ENCODE measurements at regions not wholly inside any gene's neighbourhood (a gene's known extent, or its start where the extent isn't known, plus 50 kb on each side); places are given as distances from the start of the nearest gene placed in this dataset.
"Not testable (repeated sequence)": the region's sequence is repeated elsewhere in the genome, so short reads cannot be mapped to it uniquely, and the experiment has no call there.

DNA sequence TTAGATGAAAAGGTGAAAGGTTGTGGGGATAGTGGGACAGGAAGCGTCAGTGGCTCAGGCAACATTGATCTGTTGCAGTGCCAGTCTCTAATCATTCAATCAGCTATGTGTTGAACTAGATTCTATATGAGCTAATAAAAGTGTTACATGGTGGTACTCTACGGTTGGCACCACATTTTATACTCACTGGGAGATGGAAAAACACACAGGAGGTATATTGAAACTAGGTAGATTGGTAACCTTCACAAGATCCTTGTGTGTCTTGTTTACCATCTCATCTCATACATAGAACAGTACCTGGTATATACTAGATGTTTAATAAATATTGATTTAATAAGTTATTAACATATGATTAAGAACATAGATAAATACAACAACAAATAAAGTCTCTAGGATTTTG is 152.7 kb downstream of the NAA11 start:
- DNase-seq (ENCODE audit: low spot score, unreplicated experiment): no peak
- H3K4me3 Mint-ChIP-seq (ENCODE audit: low read depth): no peak overlapping the region
- peaks cover 9% of the 10 kb centered on the region for H3K9me3 Mint-ChIP-seq (ENCODE audit: low read depth)
- H3K36me3 Mint-ChIP-seq (ENCODE audit: insufficient read depth): no peaks in the 10 kb centered on the region
- H3K4me1 Mint-ChIP-seq (ENCODE audit: low read depth): no peaks in the 10 kb centered on the region
- no peaks in the 10 kb centered on the region for H3K27me3 Mint-ChIP-seq
- TF ChIP-seq, protein P1, sequence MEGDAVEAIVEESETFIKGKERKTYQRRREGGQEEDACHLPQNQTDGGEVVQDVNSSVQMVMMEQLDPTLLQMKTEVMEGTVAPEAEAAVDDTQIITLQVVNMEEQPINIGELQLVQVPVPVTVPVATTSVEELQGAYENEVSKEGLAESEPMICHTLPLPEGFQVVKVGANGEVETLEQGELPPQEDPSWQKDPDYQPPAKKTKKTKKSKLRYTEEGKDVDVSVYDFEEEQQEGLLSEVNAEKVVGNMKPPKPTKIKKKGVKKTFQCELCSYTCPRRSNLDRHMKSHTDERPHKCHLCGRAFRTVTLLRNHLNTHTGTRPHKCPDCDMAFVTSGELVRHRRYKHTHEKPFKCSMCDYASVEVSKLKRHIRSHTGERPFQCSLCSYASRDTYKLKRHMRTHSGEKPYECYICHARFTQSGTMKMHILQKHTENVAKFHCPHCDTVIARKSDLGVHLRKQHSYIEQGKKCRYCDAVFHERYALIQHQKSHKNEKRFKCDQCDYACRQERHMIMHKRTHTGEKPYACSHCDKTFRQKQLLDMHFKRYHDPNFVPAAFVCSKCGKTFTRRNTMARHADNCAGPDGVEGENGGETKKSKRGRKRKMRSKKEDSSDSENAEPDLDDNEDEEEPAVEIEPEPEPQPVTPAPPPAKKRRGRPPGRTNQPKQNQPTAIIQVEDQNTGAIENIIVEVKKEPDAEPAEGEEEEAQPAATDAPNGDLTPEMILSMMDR (IDR thresholded peaks at IDR 0.05; ENCODE audit: unreplicated experiment): no peak
- no peak overlapping the region for H3K27ac Mint-ChIP-seq

DNA sequence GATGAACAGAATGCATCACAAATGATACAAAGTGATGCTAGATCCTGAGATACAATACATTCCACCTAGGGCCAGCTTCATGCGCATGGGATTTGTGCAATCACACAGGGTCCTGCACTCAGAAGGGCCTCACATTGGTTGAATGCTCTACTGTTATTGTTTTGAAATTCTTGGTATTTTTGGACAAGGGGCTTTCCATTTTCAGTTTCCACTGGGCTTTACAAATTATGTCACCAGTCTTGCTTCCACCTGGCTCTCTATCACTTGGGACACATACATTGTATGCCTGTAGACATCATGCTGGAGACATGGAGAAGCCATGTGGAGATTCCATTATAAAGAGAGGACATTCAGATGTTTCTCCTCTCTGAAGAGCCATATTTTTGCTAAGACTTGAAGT is 155.8 kb downstream of the NAA11 start:
- H3K27ac Mint-ChIP-seq: no peak overlapping the region
- peaks cover 9% of the 10 kb centered on the region for H3K9me3 Mint-ChIP-seq (ENCODE audit: low read depth)
- H3K4me1 Mint-ChIP-seq (ENCODE audit: low read depth): no peaks in the 10 kb centered on the region
- TF ChIP-seq, protein P1 (IDR thresholded peaks at IDR 0.05; ENCODE audit: unreplicated experiment): no peak
- no peak for DNase-seq (ENCODE audit: low spot score, unreplicated experiment)
- H3K36me3 Mint-ChIP-seq (ENCODE audit: insufficient read depth): no peaks in the 10 kb centered on the region
- H3K27me3 Mint-ChIP-seq: no peaks in the 10 kb centered on the region
- H3K4me3 Mint-ChIP-seq (ENCODE audit: low read depth): no peak overlapping the region

DNA sequence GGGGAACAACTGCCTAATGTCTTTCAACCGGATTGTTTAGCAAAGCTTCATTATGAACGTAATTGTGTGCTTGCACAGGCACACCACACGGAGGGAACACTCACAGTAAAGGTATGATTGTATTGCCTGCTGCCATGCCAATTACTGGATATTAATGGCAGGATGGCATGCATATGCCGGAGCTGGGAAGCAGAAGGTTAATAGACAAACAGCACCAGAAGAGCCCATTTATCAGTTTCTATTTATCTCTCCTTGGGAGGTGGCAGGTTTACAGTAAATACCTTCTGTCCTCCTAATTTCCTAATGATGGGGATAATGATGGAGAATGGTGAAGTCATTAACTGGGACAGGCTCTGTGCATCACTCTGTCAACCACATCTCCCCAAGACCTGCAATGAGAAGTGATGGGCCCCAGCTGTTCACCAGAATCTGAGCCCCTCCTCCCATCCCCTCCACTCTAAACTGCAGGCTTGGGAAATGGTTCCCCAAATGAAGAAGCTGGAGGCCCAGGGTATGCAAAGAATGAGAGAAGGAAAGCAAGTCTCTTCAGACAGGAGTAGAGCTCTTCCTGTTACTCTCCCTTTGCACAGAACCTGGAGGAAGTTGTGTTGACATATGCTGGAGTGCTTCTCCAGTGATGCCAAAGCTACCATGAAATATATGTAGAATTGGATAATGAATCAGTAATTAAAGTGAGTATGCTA is 160.8 kb downstream of the NAA11 start:
- TF ChIP-seq, protein P1 (IDR thresholded peaks at IDR 0.05; ENCODE audit: unreplicated experiment): no peak
- Mint-ChIP-seq H3K4me3 (ENCODE audit: low read depth) (no peak overlapping the region), H3K4me1 (ENCODE audit: low read depth) (no peaks in the 10 kb centered on the region), H3K9me3 (ENCODE audit: low read depth) (peaks cover 9% of the 10 kb centered on the region), H3K27me3 (no peaks in the 10 kb centered on the region), H3K36me3 (ENCODE audit: insufficient read depth) (no peaks in the 10 kb centered on the region), H3K27ac (no peak overlapping the region)
- DNase-seq (ENCODE audit: low spot score, unreplicated experiment): no peak

DNA sequence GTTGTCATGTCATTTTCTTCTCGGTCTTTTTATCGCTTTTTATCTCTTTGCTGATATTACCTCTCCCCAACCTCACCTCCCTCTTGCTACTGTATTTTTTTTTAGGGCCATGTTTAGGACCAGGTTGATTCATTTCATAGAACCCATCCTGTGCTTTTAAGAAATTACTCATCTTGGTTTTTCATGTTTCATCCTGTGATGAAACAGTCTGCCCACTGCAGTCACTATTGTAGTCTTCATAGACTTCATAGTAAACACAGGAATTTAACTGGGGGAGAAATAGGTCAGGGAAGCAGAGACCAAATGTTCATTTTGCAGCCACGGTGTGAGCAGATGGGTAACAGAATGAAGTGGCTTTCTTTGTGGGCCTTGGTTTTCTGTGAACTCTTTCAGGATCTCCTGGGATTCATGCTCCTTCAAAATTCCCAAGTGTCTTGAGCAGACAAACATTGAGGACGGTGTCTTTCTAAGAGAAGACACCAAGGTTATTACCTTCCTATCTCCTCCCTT is 161.8 kb downstream of the NAA11 start:
- no peaks in the 10 kb centered on the region for H3K27me3 Mint-ChIP-seq
- DNase-seq (ENCODE audit: low spot score, unreplicated experiment): no peak
- no peaks in the 10 kb centered on the region for H3K36me3 Mint-ChIP-seq (ENCODE audit: insufficient read depth)
- H3K27ac Mint-ChIP-seq: no peak overlapping the region
- peaks cover 6% of the 10 kb centered on the region for H3K9me3 Mint-ChIP-seq (ENCODE audit: low read depth)
- TF ChIP-seq, protein P1 (IDR thresholded peaks at IDR 0.05; ENCODE audit: unreplicated experiment): no peak
- no peaks in the 10 kb centered on the region for H3K4me1 Mint-ChIP-seq (ENCODE audit: low read depth)
- no peak overlapping the region for H3K4me3 Mint-ChIP-seq (ENCODE audit: low read depth)

DNA sequence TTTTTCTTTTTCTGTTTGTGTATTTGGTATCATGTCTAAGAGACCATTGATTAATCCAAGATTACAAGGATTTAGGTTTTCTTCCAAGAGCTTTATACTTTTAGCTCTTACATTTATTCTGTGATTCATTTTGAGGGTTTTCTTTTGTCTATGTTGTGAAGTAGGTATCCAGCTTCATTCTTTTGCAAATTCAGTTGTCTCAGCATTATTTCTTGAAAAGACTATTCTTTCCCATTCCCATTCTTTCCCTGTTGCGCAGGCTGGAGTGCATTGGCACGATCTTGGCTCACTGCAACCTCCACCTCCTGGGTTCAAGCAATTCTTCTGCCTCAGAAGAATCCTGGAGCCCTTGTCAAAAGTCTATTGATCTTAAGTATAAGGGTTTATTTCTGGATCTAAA is 164.9 kb downstream of the NAA11 start:
- H3K9me3 Mint-ChIP-seq (ENCODE audit: low read depth): no peaks in the 10 kb centered on the region
- H3K36me3 Mint-ChIP-seq (ENCODE audit: insufficient read depth): no peaks in the 10 kb centered on the region
- no peak for DNase-seq (ENCODE audit: low spot score, unreplicated experiment)
- no peak overlapping the region for H3K4me3 Mint-ChIP-seq (ENCODE audit: low read depth)
- no peaks in the 10 kb centered on the region for H3K27me3 Mint-ChIP-seq
- H3K27ac Mint-ChIP-seq: no peak overlapping the region
- H3K4me1 Mint-ChIP-seq (ENCODE audit: low read depth): no peaks in the 10 kb centered on the region
- TF ChIP-seq, protein P1 (IDR thresholded peaks at IDR 0.05; ENCODE audit: unreplicated experiment): no peak

DNA sequence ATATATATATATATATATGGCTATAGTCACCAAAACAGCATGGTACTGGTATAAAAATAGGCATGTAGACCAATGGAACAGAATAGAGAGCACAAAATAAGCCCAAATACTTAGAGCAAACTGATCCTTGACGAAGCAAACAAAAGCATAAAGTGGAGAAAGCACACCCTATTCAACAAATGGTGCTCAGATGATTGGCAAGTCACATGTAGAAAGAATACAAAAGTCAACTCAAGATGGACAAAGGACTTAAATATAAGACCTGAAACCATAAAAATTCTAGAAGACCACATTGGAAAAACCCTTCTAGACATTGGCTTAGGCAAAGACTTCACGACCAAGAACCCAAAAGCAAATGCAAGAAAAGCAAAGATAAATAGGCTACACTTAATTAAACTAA is 167.2 kb downstream of the NAA11 start:
- not testable (repeated sequence) for H3K4me1 Mint-ChIP-seq (ENCODE audit: low read depth); H3K27me3 Mint-ChIP-seq; H3K36me3 Mint-ChIP-seq (ENCODE audit: insufficient read depth); DNase-seq (ENCODE audit: low spot score, unreplicated experiment); H3K9me3 Mint-ChIP-seq (ENCODE audit: low read depth); H3K27ac Mint-ChIP-seq; H3K4me3 Mint-ChIP-seq (ENCODE audit: low read depth)

All from progenitor cell of endocrine pancreas (in vitro differentiated cells).